ENCODE measurements at regions not wholly inside any gene's neighbourhood (a gene's known extent, or its start where the extent isn't known, plus 50 kb on each side); places are given as distances from the start of the nearest gene placed in this dataset.

DNA sequence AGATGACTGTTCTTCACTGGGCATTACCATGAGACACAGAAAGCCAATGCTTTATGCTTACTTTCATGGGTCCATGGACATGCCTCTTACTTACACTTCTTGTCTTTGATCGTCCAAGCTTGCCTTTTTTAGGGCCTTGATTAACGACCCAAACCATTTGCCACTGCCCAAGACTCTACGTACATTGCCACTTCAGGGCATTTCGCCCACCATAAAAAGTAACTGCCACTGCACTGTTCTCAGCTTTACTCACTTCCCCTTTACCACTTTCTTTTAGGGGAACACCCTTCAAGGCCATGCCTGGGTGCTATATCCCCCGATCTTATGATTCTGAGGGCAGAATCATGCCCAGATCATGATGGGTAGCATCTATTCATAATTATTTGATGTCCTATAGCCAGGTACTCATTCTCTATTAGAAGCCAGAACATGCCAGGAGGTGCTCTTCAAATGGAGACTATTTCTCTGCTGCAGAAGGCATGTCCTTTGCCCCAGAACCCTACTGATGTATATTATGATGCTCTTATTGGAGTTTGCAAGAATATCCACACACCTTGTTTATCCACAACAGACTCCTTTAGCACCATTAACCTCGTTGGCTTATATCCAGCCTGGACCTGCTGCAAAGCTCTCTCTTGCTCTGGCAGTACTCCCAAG, 64.1 kb upstream of the RAD23B start:
- no peak for TF ChIP-seq EP300 (IDR thresholded peaks at IDR 0.05)
- no peak for TF ChIP-seq POLR2A (IDR thresholded peaks at IDR 0.05)
- no peak for TF ChIP-seq POLR2AphosphoS5 (IDR thresholded peaks at IDR 0.05)
- no peak for TF ChIP-seq CTCF (IDR thresholded peaks at IDR 0.05)
- no peak for ATAC-seq
- no peak overlapping the region for H3K4me3 ChIP-seq
- no peaks in the 10 kb centered on the region for H3K36me3 ChIP-seq
- no peak overlapping the region for H3K27ac ChIP-seq
- 85 to 86% methylated on average over 6 of the region's 6 CpGs for WGBS, 2 donors (ENCODE audit: low coverage in 1 of 2)
- no peaks in the 10 kb centered on the region for H3K27me3 ChIP-seq
- H3K9me3 ChIP-seq = no peaks in the 10 kb centered on the region
- H3K4me1 ChIP-seq = peaks cover 0 to 11% (median 0%) of the 10 kb centered on the region in 3 donors

GRCh38 chr9:107219486-107220077, 63.5 kb upstream of the RAD23B start:
- Histone ChIP-seq H3K36me3 (no peaks in the 10 kb centered on the region), H3K27me3 (no peaks in the 10 kb centered on the region), H3K4me1 (peaks cover 0 to 11% (median 0%) of the 10 kb centered on the region in 3 donors), H3K27ac (no peak overlapping the region), H3K9me3 (no peaks in the 10 kb centered on the region), H3K4me3 (no peak overlapping the region)
- no peak for TF ChIP-seq POLR2A (IDR thresholded peaks at IDR 0.05)
- TF ChIP-seq CTCF (IDR thresholded peaks at IDR 0.05) = no peak
- no peak for TF ChIP-seq EP300 (IDR thresholded peaks at IDR 0.05)
- no peak for TF ChIP-seq POLR2AphosphoS5 (IDR thresholded peaks at IDR 0.05)
- 78 to 90% methylated on average over 4 of the region's 4 CpGs for WGBS, 2 donors (ENCODE audit: low coverage in 1 of 2)
- ATAC-seq = no peak

DNA sequence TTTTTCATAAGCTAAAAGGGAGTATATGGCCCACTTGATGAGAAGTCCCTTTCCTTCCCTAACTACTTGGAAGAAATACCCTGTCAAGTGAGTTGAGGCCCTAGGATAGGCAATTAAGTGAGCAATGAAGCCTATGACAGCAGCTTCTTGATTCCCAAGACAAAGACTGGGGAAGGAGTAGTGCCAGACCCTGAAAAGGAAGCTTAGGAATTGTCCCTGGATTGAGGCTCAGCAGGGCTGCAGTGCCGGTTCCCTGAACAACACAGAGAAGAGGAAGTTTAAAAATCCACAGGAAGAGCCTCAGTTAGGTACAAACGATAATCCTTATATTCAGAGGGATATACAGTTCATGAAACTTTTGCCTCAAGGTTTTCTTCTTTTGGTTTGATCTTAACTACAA, 61.8 kb upstream of the RAD23B start:
- 0 to 36% methylated on average over 1 to 2 of the region's 2 CpGs for WGBS, 2 donors (ENCODE audit: low coverage in 1 of 2)
- H3K9me3 ChIP-seq = no peaks in the 10 kb centered on the region
- no peak overlapping the region for H3K4me3 ChIP-seq
- TF ChIP-seq CTCF (IDR thresholded peaks at IDR 0.05) (no peak), EP300 (IDR thresholded peaks at IDR 0.05) (no peak), POLR2AphosphoS5 (IDR thresholded peaks at IDR 0.05) (no peak)
- no peaks in the 10 kb centered on the region for H3K27me3 ChIP-seq
- H3K36me3 ChIP-seq = no peaks in the 10 kb centered on the region
- no peak for ATAC-seq
- no peak overlapping the region for H3K27ac ChIP-seq
- peaks cover 0 to 11% (median 0%) of the 10 kb centered on the region in 3 donors for H3K4me1 ChIP-seq

DNA sequence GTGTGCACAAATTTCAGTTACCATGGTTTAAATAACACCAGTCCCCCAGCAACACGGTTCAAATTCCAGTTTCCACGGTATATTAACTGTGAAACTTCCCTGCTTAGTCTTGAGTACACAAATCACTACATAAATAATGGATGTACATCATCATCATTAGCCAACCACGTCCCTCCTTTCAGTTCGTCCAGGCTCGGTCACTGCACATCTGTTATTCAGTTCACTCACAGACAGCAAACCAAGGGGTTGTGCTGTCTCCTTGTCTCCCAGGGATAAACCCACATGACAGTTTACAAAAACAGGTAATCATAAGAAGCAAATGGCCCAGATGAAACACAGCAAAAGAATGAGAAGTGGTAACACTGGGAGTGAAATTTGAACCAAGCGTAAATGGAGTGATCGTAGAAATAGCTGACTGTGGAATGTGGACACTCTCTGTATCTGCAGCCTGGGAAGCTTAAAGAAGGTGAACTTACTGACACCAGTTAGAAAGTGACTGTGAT, 61.0 kb upstream of the RAD23B start:
- no peak for ATAC-seq
- H3K9me3 ChIP-seq = no peaks in the 10 kb centered on the region
- no peak overlapping the region for H3K4me3 ChIP-seq
- peaks cover 0 to 11% (median 0%) of the 10 kb centered on the region in 3 donors for H3K4me1 ChIP-seq
- TF ChIP-seq CTCF (IDR thresholded peaks at IDR 0.05) (no peak), EP300 (IDR thresholded peaks at IDR 0.05) (no peak), POLR2AphosphoS5 (IDR thresholded peaks at IDR 0.05) (no peak), POLR2A (IDR thresholded peaks at IDR 0.05) (no peak)
- no peaks in the 10 kb centered on the region for H3K27me3 ChIP-seq
- no peaks in the 10 kb centered on the region for H3K36me3 ChIP-seq
- H3K27ac ChIP-seq = no peak overlapping the region
- 5 to 42% methylated on average over 6 to 7 of the region's 7 CpGs for WGBS, 2 donors (ENCODE audit: low coverage in 1 of 2)

- no peak for TF ChIP-seq EP300 (IDR thresholded peaks at IDR 0.05)
- no peak for TF ChIP-seq POLR2A (IDR thresholded peaks at IDR 0.05)
- no peak for TF ChIP-seq CTCF (IDR thresholded peaks at IDR 0.05)
- TF ChIP-seq POLR2AphosphoS5 (IDR thresholded peaks at IDR 0.05) = no peak
- H3K27me3 ChIP-seq = no peaks in the 10 kb centered on the region
- H3K4me3 ChIP-seq = no peak overlapping the region
- H3K9me3 ChIP-seq = no peaks in the 10 kb centered on the region
- H3K27ac ChIP-seq = no peak overlapping the region
- WGBS, 2 donors (ENCODE audit: low coverage in 1 of 2) = 83 to 86% methylated on average over 2 of the region's 2 CpGs
- ATAC-seq = no peak
- H3K36me3 ChIP-seq = no peaks in the 10 kb centered on the region
- peaks cover 0 to 11% (median 0%) of the 10 kb centered on the region in 3 donors for H3K4me1 ChIP-seq
Observed at GRCh38 chr9:107223381-107223780, 59.7 kb upstream of the RAD23B start.
